CD4-positive, alpha-beta T cell treated with Interleukin-4 for 1 hour (primary cell): ENCODE measurements at regions not wholly inside any gene's neighbourhood (a gene's known extent, or its start where the extent isn't known, plus 50 kb on each side); places are given as distances from the start of the nearest gene placed in this dataset.
"Not testable (repeated sequence)": the region's sequence is repeated elsewhere in the genome, so short reads cannot be mapped to it uniquely, and the experiment has no call there.

Source experiments
- DNase-seq, 2 donors: peaks; one replicate each; pipeline ENCODE4 v3.0.0-alpha.2; 2020 to 2022

- no peak for DNase-seq
These were observed 333.4 kb downstream of the BCKDHB start for GRCh38 chr6:80439721-80440470.

GRCh38 chr6:80438772-80439171 lies 332.3 kb downstream of the BCKDHB start:
- no peak for DNase-seq

- no peak for DNase-seq
These were observed 331.3 kb downstream of the BCKDHB start for GRCh38 chr6:80437801-80438200.

- no peak for DNase-seq
These were observed 330.8 kb downstream of the BCKDHB start for GRCh38 chr6:80437221-80437620.

GRCh38 chr6:80436663-80437062 lies 330.2 kb downstream of the BCKDHB start:
- no peak for DNase-seq

GRCh38 chr6:80435457-80435856 lies 329.0 kb downstream of the BCKDHB start:
- no peak for DNase-seq

- DNase-seq: no peak
These were observed 328.4 kb downstream of the BCKDHB start for GRCh38 chr6:80434691-80435350.

GRCh38 chr6:80433673-80434025 lies 327.2 kb downstream of the BCKDHB start:
- DNase-seq: no peak

- no peak for DNase-seq
These were observed 326.7 kb downstream of the BCKDHB start for GRCh38 chr6:80433010-80433672.

- no peak for DNase-seq
These were observed 318.8 kb downstream of the BCKDHB start for GRCh38 chr6:80425089-80425823.

- no peak for DNase-seq
These were observed 305.0 kb downstream of the BCKDHB start for GRCh38 chr6:80411486-80411885.

GRCh38 chr6:80407976-80408375 lies 301.5 kb downstream of the BCKDHB start:
- DNase-seq: not testable (repeated sequence)

GRCh38 chr6:80404889-80405288 lies 298.4 kb downstream of the BCKDHB start:
- no peak for DNase-seq

GRCh38 chr6:80403365-80403764 lies 296.9 kb downstream of the BCKDHB start:
- no peak for DNase-seq

- DNase-seq: no peak
These were observed 295.8 kb downstream of the BCKDHB start for GRCh38 chr6:80402266-80402665.
